OCI-LY1 (cell line): ENCODE measurements at regions not wholly inside any gene's neighbourhood (a gene's known extent, or its start where the extent isn't known, plus 50 kb on each side); places are given as distances from the start of the nearest gene placed in this dataset.

Experiments
- H2AFZ ChIP-seq: fragments of 200-600 bp; sonication (generic), shearing (Covaris generic); 2 replicates; pipeline ENCODE4 v1.6.0; 2014; ENCODE audit warnings: antibody characterized with exemption, mild to moderate bottlenecking, low read length
- H3F3A ChIP-seq: fragments of 200-600 bp; sonication (generic), shearing (Covaris generic); 2 replicates; pipeline ENCODE4 v1.6.0; 2014; ENCODE audit warnings: mild to moderate bottlenecking, antibody characterized with exemption, low read length, moderate library complexity; ENCODE audit not compliant: insufficient read depth
- H3K27ac ChIP-seq: fragments of 200-600 bp; sonication (generic); 2 replicates; pipeline ENCODE4 v1.5.1; 2014; ENCODE audit warnings: low read length, mixed run types, mild to moderate bottlenecking, low read depth; ENCODE audit not compliant: poor library complexity, severe bottlenecking
- H3K27me3 ChIP-seq: fragments of 200-600 bp; sonication (generic); 2 replicates; pipeline ENCODE4 v1.6.0; 2014; ENCODE audit warnings: antibody characterized with exemption, mild to moderate bottlenecking, low read length, moderate library complexity; ENCODE audit not compliant: insufficient read depth
- H3K36me3 ChIP-seq: fragments of 200-600 bp; sonication (generic); 2 replicates; pipeline ENCODE4 v1.6.1; 2014; ENCODE audit warnings: mild to moderate bottlenecking, antibody characterized with exemption, low read length, moderate library complexity, mixed read lengths; ENCODE audit not compliant: insufficient read depth
- H3K4me1 ChIP-seq: fragments of 200-600 bp; sonication (generic); 2 replicates; pipeline ENCODE4 v1.5.1; 2014; ENCODE audit warnings: mild to moderate bottlenecking, low read length, moderate library complexity; ENCODE audit not compliant: insufficient read depth, severe bottlenecking
- H3K4me2 ChIP-seq: fragments of 200-600 bp; sonication (generic), shearing (Covaris generic); 2 replicates; pipeline ENCODE4 v1.6.1; 2014; ENCODE audit warnings: low read length
- H3K4me3 ChIP-seq: fragments of 200-600 bp; sonication (generic); 2 replicates; pipeline ENCODE4 v1.5.1; 2014; ENCODE audit warnings: low read length, low read depth, mild to moderate bottlenecking, mixed read lengths; ENCODE audit not compliant: poor library complexity, severe bottlenecking
- H3K79me2 ChIP-seq: fragments of 200-600 bp; shearing (Covaris generic); 2 replicates; pipeline ENCODE4 v1.6.1; 2016; ENCODE audit warnings: mixed run types, low read length, mixed read lengths; ENCODE audit not compliant: insufficient read depth
- H3K9ac ChIP-seq: fragments of 200-600 bp; sonication (generic), shearing (Covaris generic); 2 replicates; pipeline ENCODE4 v1.6.1; 2014; ENCODE audit warnings: mild to moderate bottlenecking, low read length, mixed read lengths
- H3K9me2 ChIP-seq: fragments of 200-600 bp; sonication (generic), shearing (Covaris generic); 2 replicates; pipeline ENCODE4 v1.6.1; 2014; ENCODE audit warnings: low read depth, mild to moderate bottlenecking, low read length, mixed read lengths
- H3K9me3 ChIP-seq: fragments of 200-600 bp; shearing (Covaris generic); 2 replicates; pipeline ENCODE4 v1.6.1; 2014; ENCODE audit warnings: low read length, mixed read lengths
- H4K20me1 ChIP-seq: fragments of 200-600 bp; sonication (generic), shearing (Covaris generic); 2 replicates; pipeline ENCODE4 v1.6.0; 2016; ENCODE audit warnings: mild to moderate bottlenecking, low read length; ENCODE audit not compliant: insufficient read depth
- EZH2 ChIP-seq: fragments of 200-600 bp; sonication (generic), shearing (Covaris generic); IDR thresholded peaks from 2 replicates; pipeline ENCODE4 v1.8.0; 2017; ENCODE audit warnings: borderline replicate concordance, mixed run types, mild to moderate bottlenecking, antibody characterized with exemption, low read length, moderate library complexity, mixed read lengths
- TF ChIP-seq, protein P1 (sequence below): fragments of 200-600 bp; sonication (generic), shearing (Covaris generic); IDR thresholded peaks from 2 replicates; pipeline ENCODE4 v1.5.1; 2017; ENCODE audit warnings: mild to moderate bottlenecking, antibody characterized with exemption, low read length, moderate library complexity, mixed read lengths

DNA sequence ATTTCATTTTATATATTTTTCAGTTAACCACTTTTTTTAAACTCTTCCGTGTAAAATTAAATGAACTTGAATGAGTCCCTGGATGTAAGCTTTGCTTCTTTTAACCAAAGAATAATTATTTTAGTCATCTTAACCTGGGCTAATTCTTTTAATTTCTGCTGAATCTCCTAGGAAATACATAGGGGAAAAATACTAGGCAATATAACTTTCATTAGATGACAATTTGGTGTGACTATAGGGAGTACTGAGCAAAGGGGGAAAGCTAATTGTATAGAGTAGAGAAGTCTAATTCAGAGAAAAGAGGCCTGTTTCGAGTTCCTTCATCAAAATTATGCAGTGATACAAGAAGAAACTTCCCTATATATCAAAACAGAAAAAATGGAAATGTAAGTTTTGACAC lies 388.1 kb downstream of the NOVA1 start:
- Histone ChIP-seq H3K27ac (no peak overlapping the region), H3K36me3 (no peaks in the 10 kb centered on the region), H2AFZ (no peak overlapping the region), H4K20me1 (no peaks in the 10 kb centered on the region), H3K9me2 (no peaks in the 10 kb centered on the region), H3K4me2 (no peak overlapping the region), H3K4me1 (no peaks in the 10 kb centered on the region), H3K79me2 (no peaks in the 10 kb centered on the region), H3K9me3 (no peaks in the 10 kb centered on the region), H3K4me3 (no peak overlapping the region), H3F3A (no peaks in the 10 kb centered on the region), H3K27me3 (no peaks in the 10 kb centered on the region), H3K9ac (no peak overlapping the region)
- TF ChIP-seq, protein P1, sequence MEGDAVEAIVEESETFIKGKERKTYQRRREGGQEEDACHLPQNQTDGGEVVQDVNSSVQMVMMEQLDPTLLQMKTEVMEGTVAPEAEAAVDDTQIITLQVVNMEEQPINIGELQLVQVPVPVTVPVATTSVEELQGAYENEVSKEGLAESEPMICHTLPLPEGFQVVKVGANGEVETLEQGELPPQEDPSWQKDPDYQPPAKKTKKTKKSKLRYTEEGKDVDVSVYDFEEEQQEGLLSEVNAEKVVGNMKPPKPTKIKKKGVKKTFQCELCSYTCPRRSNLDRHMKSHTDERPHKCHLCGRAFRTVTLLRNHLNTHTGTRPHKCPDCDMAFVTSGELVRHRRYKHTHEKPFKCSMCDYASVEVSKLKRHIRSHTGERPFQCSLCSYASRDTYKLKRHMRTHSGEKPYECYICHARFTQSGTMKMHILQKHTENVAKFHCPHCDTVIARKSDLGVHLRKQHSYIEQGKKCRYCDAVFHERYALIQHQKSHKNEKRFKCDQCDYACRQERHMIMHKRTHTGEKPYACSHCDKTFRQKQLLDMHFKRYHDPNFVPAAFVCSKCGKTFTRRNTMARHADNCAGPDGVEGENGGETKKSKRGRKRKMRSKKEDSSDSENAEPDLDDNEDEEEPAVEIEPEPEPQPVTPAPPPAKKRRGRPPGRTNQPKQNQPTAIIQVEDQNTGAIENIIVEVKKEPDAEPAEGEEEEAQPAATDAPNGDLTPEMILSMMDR, result no peak
- TF ChIP-seq EZH2, result no peak

DNA sequence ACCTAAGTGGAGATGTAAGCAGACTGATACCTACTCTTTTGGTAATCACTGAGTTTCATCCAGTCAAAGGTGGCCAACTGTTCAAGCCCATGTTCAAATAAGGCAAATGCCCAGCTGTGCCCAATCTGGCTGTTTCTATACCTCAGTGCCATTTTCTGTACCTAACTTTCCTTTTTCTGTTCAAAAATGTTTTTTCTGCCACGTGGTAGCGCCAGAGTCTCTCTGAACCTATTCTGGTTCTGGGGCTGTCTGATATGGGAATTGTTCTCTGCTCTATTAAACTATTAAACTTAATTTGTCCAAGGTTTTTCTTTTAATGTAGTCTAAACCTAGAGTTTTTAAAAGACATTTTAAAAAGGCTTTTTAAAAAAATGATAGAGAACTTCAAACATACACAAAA lies 391.2 kb downstream of the NOVA1 start:
- no peaks in the 10 kb centered on the region for H3K27me3 ChIP-seq
- no peaks in the 10 kb centered on the region for H4K20me1 ChIP-seq
- TF ChIP-seq EZH2, result no peak
- TF ChIP-seq, protein P1, result no peak
- H2AFZ ChIP-seq, result no peak overlapping the region
- no peaks in the 10 kb centered on the region for H3F3A ChIP-seq
- no peak overlapping the region for H3K27ac ChIP-seq
- no peak overlapping the region for H3K4me3 ChIP-seq
- H3K9ac ChIP-seq, result no peak overlapping the region
- H3K9me3 ChIP-seq, result no peaks in the 10 kb centered on the region
- no peak overlapping the region for H3K4me2 ChIP-seq
- no peaks in the 10 kb centered on the region for H3K4me1 ChIP-seq
- H3K36me3 ChIP-seq, result no peaks in the 10 kb centered on the region
- H3K79me2 ChIP-seq, result no peaks in the 10 kb centered on the region
- H3K9me2 ChIP-seq, result no peaks in the 10 kb centered on the region

DNA sequence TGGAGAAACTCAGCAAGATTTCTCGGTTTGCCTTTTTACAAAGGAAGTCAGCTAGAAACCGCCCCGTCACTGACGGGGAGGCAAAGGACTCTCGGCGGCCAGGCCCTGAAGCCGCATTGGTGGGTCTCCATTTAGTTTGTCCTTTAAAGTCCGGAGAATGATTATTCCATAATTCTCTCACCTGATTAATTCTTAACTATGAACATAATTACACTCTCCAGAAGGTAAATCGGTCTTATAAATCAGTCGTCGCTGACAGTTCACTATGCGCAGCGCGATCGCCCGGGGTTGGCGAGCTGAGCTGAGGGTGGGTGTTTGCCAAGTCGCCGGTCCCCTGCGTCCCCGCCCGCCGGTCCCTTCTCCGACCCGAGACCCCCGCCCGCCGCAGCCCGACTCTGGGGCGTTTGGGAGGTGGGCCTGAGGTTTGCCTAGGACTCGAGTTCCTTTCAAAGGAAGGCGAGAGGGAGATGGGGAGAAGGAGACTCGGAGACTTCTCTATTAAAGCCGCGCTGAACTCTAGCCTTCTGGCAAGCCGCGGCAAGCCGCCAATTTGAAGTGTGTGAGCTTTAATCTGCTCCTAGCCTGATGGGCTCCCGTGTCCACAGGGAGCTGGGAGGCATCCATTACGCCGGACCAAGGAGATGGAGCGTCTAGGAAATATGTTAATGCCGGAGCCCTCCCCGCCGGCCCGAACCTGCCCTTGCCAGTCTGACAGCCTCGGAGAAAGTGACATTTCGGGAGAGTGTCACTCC lies 392.9 kb downstream of the NOVA1 start:
- Histone ChIP-seq H2AFZ (no peak overlapping the region), H3K4me1 (no peaks in the 10 kb centered on the region), H3K27ac (no peak overlapping the region), H3K9me3 (no peaks in the 10 kb centered on the region), H3K79me2 (no peaks in the 10 kb centered on the region), H3K9me2 (no peaks in the 10 kb centered on the region), H3K4me2 (no peak overlapping the region), H4K20me1 (no peaks in the 10 kb centered on the region), H3K4me3 (no peak overlapping the region), H3F3A (no peaks in the 10 kb centered on the region), H3K9ac (no peak overlapping the region), H3K36me3 (no peaks in the 10 kb centered on the region), H3K27me3 (no peaks in the 10 kb centered on the region)
- TF ChIP-seq EZH2, result no peak
- TF ChIP-seq, protein P1, result no peak
